ENCODE measurements at regions not wholly inside any gene's neighbourhood (a gene's known extent, or its start where the extent isn't known, plus 50 kb on each side); places are given as distances from the start of the nearest gene placed in this dataset.

GRCh38 chr3:117427081-117427480, 717.5 kb downstream of the TUSC7 start:
- TF ChIP-seq POLR2A (IDR thresholded peaks at IDR 0.05) (no peak), CTCF (IDR thresholded peaks at IDR 0.05) (no peak)

Data from right lobe of liver (tissue), 4 donors.